CD4-positive, alpha-beta T cell (primary cell): ENCODE measurements at regions not wholly inside any gene's neighbourhood (a gene's known extent, or its start where the extent isn't known, plus 50 kb on each side); places are given as distances from the start of the nearest gene placed in this dataset.

ENCODE experiments used
- ATAC-seq: fragments of 200-7000 bp; cut with Tn5 transposase; one replicate; pipeline ENCODE4 v1.10.0; 2022; ENCODE audit warnings: mild to moderate bottlenecking; ENCODE audit not compliant: poor library complexity
- CTCF ChIA-PET: fragments of 350-600 bp; sonication (Branson Sonifier 250); formaldehyde crosslinking; loops from one replicate; lab custom pipeline; 2021; ENCODE audit warnings: antibody characterized with exemption, inconsistent platforms; lab: Charles Lee
- POLR2A ChIA-PET: fragments of 350-600 bp; sonication (Branson Sonifier 250); formaldehyde crosslinking; loops from one replicate; lab custom pipeline; 2021; ENCODE audit warnings: antibody characterized with exemption, inconsistent platforms; lab: Charles Lee
- DNase-seq, 14 experiments: peaks; one replicate each; pipeline ENCODE4 v3.0.0-alpha.2; 2013 to 2020; ENCODE audit warnings: mixed read lengths in 2 of 14
- H3K27ac ChIP-seq, 2 donors: one replicate each; pipeline versions ENCODE4 v1.5.1 to v1.7.0; 2013; ENCODE audit warnings: low read length in 2 of 2, low read depth in 1 of 2, mild to moderate bottlenecking in 1 of 2
- H3K27me3 ChIP-seq, 2 experiments: 1 replicate in 1 of 2; 2 replicates in 1 of 2; pipeline versions ENCODE4 v1.6.1 to v1.7.0; 2013; ENCODE audit warnings: low read length in 2 of 2, control low read depth in 1 of 2, mild to moderate bottlenecking in 1 of 2, moderate library complexity in 1 of 2; ENCODE audit not compliant: insufficient read depth in 2 of 2, control insufficient read depth in 1 of 2
- H3K36me3 ChIP-seq: one replicate; pipeline ENCODE4 v1.6.1; 2013; ENCODE audit warnings: low read length, control low read depth; ENCODE audit not compliant: insufficient read depth
- H3K4me1 ChIP-seq: one replicate; pipeline ENCODE4 v1.6.1; 2013; ENCODE audit warnings: low read length, control low read depth; ENCODE audit not compliant: insufficient read depth
- H3K4me3 ChIP-seq: one replicate; pipeline ENCODE4 v1.5.1; 2013; ENCODE audit warnings: mild to moderate bottlenecking, low read length, moderate library complexity
- H3K9me3 ChIP-seq, 2 experiments: 1 replicate in 1 of 2; 2 replicates in 1 of 2; pipeline versions ENCODE4 v1.6.1 to v1.7.0; 2013; ENCODE audit warnings: low read length in 2 of 2, mild to moderate bottlenecking in 2 of 2, control low read depth in 1 of 2, moderate library complexity in 1 of 2; ENCODE audit not compliant: control insufficient read depth in 1 of 2, insufficient read depth in 1 of 2
- H3K27ac Mint-ChIP-seq: one replicate; pipeline ENCODE4 v1.8.0; 2020; ENCODE audit warnings: mixed read lengths
- H3K27me3 Mint-ChIP-seq: one replicate; pipeline ENCODE4 v1.8.0; 2021; ENCODE audit warnings: mixed read lengths
- H3K36me3 Mint-ChIP-seq: one replicate; pipeline ENCODE4 v1.8.0; 2021; ENCODE audit warnings: low read depth, mixed read lengths
- H3K4me1 Mint-ChIP-seq: one replicate; pipeline ENCODE4 v1.8.0; 2021; ENCODE audit warnings: low read depth, mixed read lengths
- H3K4me3 Mint-ChIP-seq: one replicate; pipeline ENCODE4 v1.8.0; 2020; ENCODE audit warnings: mild to moderate bottlenecking, mixed read lengths
- H3K9me3 Mint-ChIP-seq: one replicate; pipeline ENCODE4 v1.8.0; 2020; ENCODE audit warnings: mixed read lengths
- intact Hi-C, 2 experiments: fragments of 100-400 bp; cut with DNase I in 1 of 2; cut with micrococcal nuclease in 1 of 2; formaldehyde crosslinking; loops; one replicate each; pipeline versions ENCODE4 v1.15.1 to v1.9.0; 2023 to 2025; cut with DNase I, micrococcal nuclease
- TF ChIP-seq, protein P1 (sequence below): fragments of 200-600 bp; IDR thresholded peaks from one replicate; pipeline ENCODE4 v1.8.0; 2022; ENCODE audit warnings: antibody characterized with exemption, mild to moderate bottlenecking

DNA sequence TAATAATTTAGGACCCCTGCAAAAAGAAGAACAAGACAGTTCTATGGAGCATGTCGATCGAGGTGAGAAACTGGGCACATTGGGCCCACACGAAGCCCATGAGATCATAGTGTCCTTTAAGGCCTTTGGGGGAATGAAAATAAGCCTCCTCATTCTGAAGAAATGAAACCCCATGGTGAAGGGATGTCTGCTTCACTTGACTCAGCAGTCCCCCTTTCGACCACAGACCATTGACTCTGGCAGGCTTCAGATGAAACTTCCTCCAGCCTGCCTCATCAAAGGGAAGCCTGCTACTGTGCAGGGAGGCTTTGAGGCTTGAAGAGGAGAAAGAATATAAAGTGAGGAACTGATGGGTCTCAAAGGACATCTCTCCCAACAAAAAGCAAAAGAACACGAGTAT lies 144.2 kb upstream of the FBXL4 start:
- no peaks in the 10 kb centered on the region for H3K36me3 Mint-ChIP-seq
- Histone ChIP-seq H3K4me3 (no peak overlapping the region), H3K9me3 (peaks cover 0 to 3% of the 10 kb centered on the region in 2 experiments), H3K27me3 (peaks cover 0 to 12% of the 10 kb centered on the region in 2 experiments), H3K27ac (no peak overlapping the region), H3K4me1 (no peaks in the 10 kb centered on the region), H3K36me3 (no peaks in the 10 kb centered on the region)
- no peak overlapping the region for H3K4me3 Mint-ChIP-seq
- no peak overlapping the region for H3K27ac Mint-ChIP-seq
- CTCF ChIA-PET: no interaction called here
- TF ChIP-seq, protein P1, sequence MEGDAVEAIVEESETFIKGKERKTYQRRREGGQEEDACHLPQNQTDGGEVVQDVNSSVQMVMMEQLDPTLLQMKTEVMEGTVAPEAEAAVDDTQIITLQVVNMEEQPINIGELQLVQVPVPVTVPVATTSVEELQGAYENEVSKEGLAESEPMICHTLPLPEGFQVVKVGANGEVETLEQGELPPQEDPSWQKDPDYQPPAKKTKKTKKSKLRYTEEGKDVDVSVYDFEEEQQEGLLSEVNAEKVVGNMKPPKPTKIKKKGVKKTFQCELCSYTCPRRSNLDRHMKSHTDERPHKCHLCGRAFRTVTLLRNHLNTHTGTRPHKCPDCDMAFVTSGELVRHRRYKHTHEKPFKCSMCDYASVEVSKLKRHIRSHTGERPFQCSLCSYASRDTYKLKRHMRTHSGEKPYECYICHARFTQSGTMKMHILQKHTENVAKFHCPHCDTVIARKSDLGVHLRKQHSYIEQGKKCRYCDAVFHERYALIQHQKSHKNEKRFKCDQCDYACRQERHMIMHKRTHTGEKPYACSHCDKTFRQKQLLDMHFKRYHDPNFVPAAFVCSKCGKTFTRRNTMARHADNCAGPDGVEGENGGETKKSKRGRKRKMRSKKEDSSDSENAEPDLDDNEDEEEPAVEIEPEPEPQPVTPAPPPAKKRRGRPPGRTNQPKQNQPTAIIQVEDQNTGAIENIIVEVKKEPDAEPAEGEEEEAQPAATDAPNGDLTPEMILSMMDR: no peak
- POLR2A ChIA-PET: no interaction called here
- no peak for DNase-seq
- no peaks in the 10 kb centered on the region for H3K9me3 Mint-ChIP-seq
- H3K4me1 Mint-ChIP-seq: no peaks in the 10 kb centered on the region
- intact Hi-C loops: no loop called here
- H3K27me3 Mint-ChIP-seq: peaks cover 50% of the 10 kb centered on the region
- ATAC-seq: no peak

- TF ChIP-seq, protein P1: no peak
- Mint-ChIP-seq H3K27me3 (peaks cover 35% of the 10 kb centered on the region), H3K4me1 (no peaks in the 10 kb centered on the region), H3K9me3 (no peaks in the 10 kb centered on the region), H3K36me3 (no peaks in the 10 kb centered on the region), H3K27ac (no peak overlapping the region), H3K4me3 (no peak overlapping the region)
- POLR2A ChIA-PET: no interaction called here
- no peaks in the 10 kb centered on the region for H3K9me3 ChIP-seq
- H3K4me1 ChIP-seq: no peaks in the 10 kb centered on the region
- CTCF ChIA-PET: no interaction called here
- H3K27me3 ChIP-seq: no peaks in the 10 kb centered on the region
- DNase-seq: no peak
- intact Hi-C loops: no loop called here
- no peak overlapping the region for H3K27ac ChIP-seq
- ATAC-seq: no peak
- H3K4me3 ChIP-seq: no peak overlapping the region
- no peaks in the 10 kb centered on the region for H3K36me3 ChIP-seq
Observed at GRCh38 chr6:99080191-99080590, 132.4 kb upstream of the FBXL4 start.

GRCh38 chr6:99079058-99079457 lies 131.3 kb upstream of the FBXL4 start:
- Histone ChIP-seq H3K36me3 (no peaks in the 10 kb centered on the region), H3K9me3 (no peaks in the 10 kb centered on the region), H3K27me3 (no peaks in the 10 kb centered on the region), H3K4me1 (no peaks in the 10 kb centered on the region), H3K27ac (no peak overlapping the region), H3K4me3 (no peak overlapping the region)
- ChIA-PET POLR2A (no interaction called here), CTCF (no interaction called here)
- Mint-ChIP-seq H3K27me3 (peaks cover 37% of the 10 kb centered on the region), H3K9me3 (no peaks in the 10 kb centered on the region), H3K27ac (no peak overlapping the region), H3K4me1 (no peaks in the 10 kb centered on the region), H3K4me3 (no peak overlapping the region), H3K36me3 (no peaks in the 10 kb centered on the region)
- TF ChIP-seq, protein P1: no peak
- DNase-seq (no peak), ATAC-seq (no peak)
- intact Hi-C loops: no loop called here
